ENCODE measurements at regions not wholly inside any gene's neighbourhood (a gene's known extent, or its start where the extent isn't known, plus 50 kb on each side); places are given as distances from the start of the nearest gene placed in this dataset.
A peak's percentile ranks its signal among the peaks of the same experiment; 100 is the strongest.
"Not testable (repeated sequence)": the region's sequence is repeated elsewhere in the genome, so short reads cannot be mapped to it uniquely, and the experiment has no call there.

- DNase-seq (ENCODE audit: low read depth in 3 of 3): peak; percentile 3 to 9 (median 3)
Observed at GRCh38 chr4:98828801-98829200, 100.1 kb downstream of the EIF4E start.

- no peak for DNase-seq (ENCODE audit: low read depth in 3 of 3)
Observed at GRCh38 chr4:98827661-98828060, 101.3 kb downstream of the EIF4E start.

GRCh38 chr4:98822144-98822543 lies 106.8 kb downstream of the EIF4E start:
- DNase-seq (ENCODE audit: low read depth in 3 of 3): no peak

GRCh38 chr4:98818116-98818515 lies 110.8 kb downstream of the EIF4E start:
- not testable (repeated sequence) for DNase-seq (ENCODE audit: low read depth in 3 of 3)

GRCh38 chr4:98816816-98817215 lies 112.1 kb downstream of the EIF4E start:
- DNase-seq (ENCODE audit: low read depth in 3 of 3): no peak

GRCh38 chr4:98816386-98816785 lies 112.5 kb downstream of the EIF4E start:
- DNase-seq (ENCODE audit: low read depth in 3 of 3): no peak

- DNase-seq (ENCODE audit: low read depth in 3 of 3): no peak
Observed at GRCh38 chr4:98804403-98804802, 124.5 kb downstream of the EIF4E start.

- DNase-seq (ENCODE audit: low read depth in 3 of 3): no peak
Observed at GRCh38 chr4:98803251-98803650, 125.7 kb downstream of the EIF4E start.

GRCh38 chr4:98802770-98803198 lies 126.1 kb downstream of the EIF4E start:
- DNase-seq (ENCODE audit: low read depth in 3 of 3): no peak

- DNase-seq (ENCODE audit: low read depth in 3 of 3): no peak
Observed at GRCh38 chr4:98801259-98801725, 127.6 kb downstream of the EIF4E start.

GRCh38 chr4:98796991-98797390 lies 131.9 kb downstream of the EIF4E start:
- DNase-seq (ENCODE audit: low read depth in 3 of 3): no peak

- peak; percentile 35 to 55 (median 47) for DNase-seq (ENCODE audit: low read depth in 3 of 3)
Observed at GRCh38 chr4:98794565-98795205, 134.2 kb downstream of the EIF4E start.

GRCh38 chr4:98793658-98794057 lies 135.2 kb upstream of the TSPAN5 start:
- no peak for DNase-seq (ENCODE audit: low read depth in 3 of 3)

GRCh38 chr4:98786866-98787265 lies 128.5 kb upstream of the TSPAN5 start:
- DNase-seq (ENCODE audit: low read depth in 3 of 3): no peak

GRCh38 chr4:98784947-98785706 lies 126.7 kb upstream of the TSPAN5 start:
- DNase-seq (ENCODE audit: low read depth in 3 of 3): no peak

- DNase-seq (ENCODE audit: low read depth in 3 of 3): no peak
Observed at GRCh38 chr4:98781641-98782357, 123.4 kb upstream of the TSPAN5 start.

- no peak for DNase-seq (ENCODE audit: low read depth in 3 of 3)
Observed at GRCh38 chr4:98780926-98781325, 122.5 kb upstream of the TSPAN5 start.

GRCh38 chr4:98779088-98779487 lies 120.7 kb upstream of the TSPAN5 start:
- DNase-seq (ENCODE audit: low read depth in 3 of 3): no peak

GRCh38 chr4:98778206-98778605 lies 119.8 kb upstream of the TSPAN5 start:
- DNase-seq (ENCODE audit: low read depth in 3 of 3): no peak

GRCh38 chr4:98775672-98776071 lies 117.3 kb upstream of the TSPAN5 start:
- DNase-seq (ENCODE audit: low read depth in 3 of 3): no peak

- DNase-seq (ENCODE audit: low read depth in 3 of 3): no peak
Observed at GRCh38 chr4:98773638-98774037, 115.2 kb upstream of the TSPAN5 start.

- DNase-seq (ENCODE audit: low read depth in 3 of 3): no peak
Observed at GRCh38 chr4:98771959-98772632, 113.7 kb upstream of the TSPAN5 start.

Measured in stimulated activated CD4-positive, alpha-beta T cell treated with anti-CD3 and anti-CD28 coated beads, TNF-alpha, amount 100 ng/mL, for 24 hours (primary cell).